Fibroblast of mammary gland (primary cell): ENCODE measurements at regions not wholly inside any gene's neighbourhood (a gene's known extent, or its start where the extent isn't known, plus 50 kb on each side); places are given as distances from the start of the nearest gene placed in this dataset.

Experiments
- DNase-seq: peaks from one replicate; pipeline ENCODE4 v3.0.0-alpha.2; 2010; ENCODE audit warnings: low read depth
- H3K4me3 ChIP-seq: 2 replicates; pipeline ENCODE4 v1.5.1; 2011; ENCODE audit warnings: low read depth, mild to moderate bottlenecking, low read length, moderate library complexity; ENCODE audit not compliant: control insufficient read depth
- CTCF ChIP-seq: conservative IDR thresholded peaks from 2 replicates; pipeline ENCODE4 v1.5.1; 2011; ENCODE audit warnings: low read depth, low read length, inconsistent platforms; ENCODE audit not compliant: control insufficient read depth, insufficient read depth

GRCh38 chr17:77027271-77027889 is 113.4 kb upstream of the SEC14L1 start:
- TF ChIP-seq CTCF = no peak
- no peak overlapping the region for H3K4me3 ChIP-seq
- no peak for DNase-seq

- H3K4me3 ChIP-seq = no peak overlapping the region
These were observed 111.9 kb upstream of the SEC14L1 start for GRCh38 chr17:77028900-77029299.

GRCh38 chr17:77032929-77033328 is 107.8 kb upstream of the SEC14L1 start:
- DNase-seq = no peak

More at GRCh38 chr17:77028900-77029299, 111.9 kb upstream of the SEC14L1 start:
- no peak for DNase-seq
- TF ChIP-seq CTCF = no peak

GRCh38 chr17:77033892-77034404 is 106.8 kb upstream of the SEC14L1 start:
- no peak overlapping the region for H3K4me3 ChIP-seq
- TF ChIP-seq CTCF = no peak
- no peak for DNase-seq

More at GRCh38 chr17:77032929-77033328, 107.8 kb upstream of the SEC14L1 start:
- H3K4me3 ChIP-seq = no peak overlapping the region
- no peak for TF ChIP-seq CTCF

GRCh38 chr17:77034677-77035424 is 105.9 kb upstream of the SEC14L1 start:
- TF ChIP-seq CTCF = no peak
- DNase-seq = no peak
- no peak overlapping the region for H3K4me3 ChIP-seq

- H3K4me3 ChIP-seq = no peak overlapping the region
- DNase-seq = no peak
- no peak for TF ChIP-seq CTCF
These were observed 105.2 kb upstream of the SEC14L1 start for GRCh38 chr17:77035526-77035925.
